ENCODE measurements at regions not wholly inside any gene's neighbourhood (a gene's known extent, or its start where the extent isn't known, plus 50 kb on each side); places are given as distances from the start of the nearest gene placed in this dataset.

GRCh38 chr9:13971966-13972655, 341.8 kb downstream of the NFIB start:
- no peak for TF ChIP-seq CTCF (IDR thresholded peaks at IDR 0.05; ENCODE audit: low read depth, low read length)
- DNase-seq (ENCODE audit: extremely low read depth, low read depth): no peak

- no peak for DNase-seq (ENCODE audit: extremely low read depth, low read depth)
- TF ChIP-seq CTCF (IDR thresholded peaks at IDR 0.05; ENCODE audit: low read depth, low read length): no peak
These were observed 342.5 kb downstream of the NFIB start for GRCh38 chr9:13971415-13971814.

- no peak for DNase-seq (ENCODE audit: extremely low read depth, low read depth)
- TF ChIP-seq CTCF (IDR thresholded peaks at IDR 0.05; ENCODE audit: low read depth, low read length): no peak
These were observed 343.5 kb downstream of the NFIB start for GRCh38 chr9:13970426-13970825.

GRCh38 chr9:13970018-13970417, 343.9 kb downstream of the NFIB start:
- no peak for DNase-seq (ENCODE audit: extremely low read depth, low read depth)
- TF ChIP-seq CTCF (IDR thresholded peaks at IDR 0.05; ENCODE audit: low read depth, low read length): no peak

- no peak for TF ChIP-seq CTCF (IDR thresholded peaks at IDR 0.05; ENCODE audit: low read depth, low read length)
- DNase-seq (ENCODE audit: extremely low read depth, low read depth): no peak
These were observed 346.5 kb downstream of the NFIB start for GRCh38 chr9:13967438-13967837.

GRCh38 chr9:13967011-13967410, 346.9 kb downstream of the NFIB start:
- no peak for TF ChIP-seq CTCF (IDR thresholded peaks at IDR 0.05; ENCODE audit: low read depth, low read length)
- DNase-seq (ENCODE audit: extremely low read depth, low read depth): no peak

- no peak for TF ChIP-seq CTCF (IDR thresholded peaks at IDR 0.05; ENCODE audit: low read depth, low read length)
- no peak for DNase-seq (ENCODE audit: extremely low read depth, low read depth)
These were observed 350.8 kb downstream of the NFIB start for GRCh38 chr9:13963005-13963653.

All from AG09319 (cell line).